HG03575 (cell line): ENCODE measurements at regions not wholly inside any gene's neighbourhood (a gene's known extent, or its start where the extent isn't known, plus 50 kb on each side); places are given as distances from the start of the nearest gene placed in this dataset.

ENCODE experiments used
- ATAC-seq: cut with Tn5 transposase; IDR thresholded peaks from one replicate; pipeline ENCODE4 v1.9.1; 2021; ENCODE audit not compliant: unreplicated experiment, insufficient number of reproducible peaks, low FRiP score; ENCODE audit errors: extremely low read depth

DNA sequence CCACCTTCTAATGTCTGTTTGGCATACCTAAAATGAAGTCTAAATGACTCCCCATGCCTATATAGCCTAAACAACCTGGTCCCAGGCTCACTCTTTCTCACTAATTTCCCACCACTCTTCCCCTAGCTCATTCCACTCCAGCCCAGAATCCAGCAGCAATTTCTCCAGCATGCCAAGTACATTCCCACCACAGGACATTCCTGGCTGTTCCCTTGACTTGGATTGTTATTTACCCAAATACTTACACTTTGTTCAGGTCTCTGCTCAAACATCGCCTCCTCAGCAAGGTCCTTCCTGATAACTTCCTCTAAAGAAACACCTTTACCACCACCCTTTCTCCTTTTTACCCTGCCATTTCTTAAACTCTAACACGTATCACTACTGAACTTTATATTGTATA is 743.4 kb downstream of the RPS29 start:
- ATAC-seq = no peak

DNA sequence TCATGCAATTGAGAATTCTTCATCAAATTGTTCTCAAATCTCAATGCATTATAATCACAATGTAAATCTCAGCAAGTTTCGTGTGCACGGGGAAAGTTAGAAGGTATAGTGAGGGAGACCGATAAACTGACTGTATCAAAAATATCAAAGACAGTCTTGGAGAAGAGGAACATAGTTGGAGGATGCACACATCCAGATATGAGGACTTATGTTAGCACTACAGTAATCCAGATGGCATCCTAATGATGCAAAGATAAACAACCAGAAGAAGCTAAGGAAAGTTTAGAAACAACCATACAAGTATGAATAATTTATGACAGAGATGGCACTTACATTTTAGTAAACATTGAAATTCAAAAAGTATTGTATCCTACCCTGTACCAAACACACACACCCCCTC is 760.1 kb downstream of the RPS29 start:
- no peak for ATAC-seq

DNA sequence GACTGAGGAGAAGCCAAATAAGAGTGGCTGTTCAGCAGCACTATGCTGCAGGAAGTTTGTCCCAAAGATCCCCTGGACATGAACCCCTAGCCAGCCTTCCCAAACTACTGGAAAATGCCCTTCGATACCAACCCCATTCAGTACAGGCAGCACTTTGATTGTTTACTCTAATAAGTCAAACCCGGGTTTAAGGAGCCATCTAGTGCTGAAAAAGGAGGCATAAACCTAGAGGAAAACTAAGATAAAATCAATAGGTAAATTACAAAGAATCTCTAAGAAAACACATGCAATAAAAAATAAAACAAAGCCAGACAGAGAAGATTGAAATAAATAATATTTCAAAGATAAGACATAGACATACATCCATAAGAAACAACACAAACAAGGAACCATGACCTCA is 771.6 kb downstream of the RPS29 start:
- ATAC-seq = no peak

DNA sequence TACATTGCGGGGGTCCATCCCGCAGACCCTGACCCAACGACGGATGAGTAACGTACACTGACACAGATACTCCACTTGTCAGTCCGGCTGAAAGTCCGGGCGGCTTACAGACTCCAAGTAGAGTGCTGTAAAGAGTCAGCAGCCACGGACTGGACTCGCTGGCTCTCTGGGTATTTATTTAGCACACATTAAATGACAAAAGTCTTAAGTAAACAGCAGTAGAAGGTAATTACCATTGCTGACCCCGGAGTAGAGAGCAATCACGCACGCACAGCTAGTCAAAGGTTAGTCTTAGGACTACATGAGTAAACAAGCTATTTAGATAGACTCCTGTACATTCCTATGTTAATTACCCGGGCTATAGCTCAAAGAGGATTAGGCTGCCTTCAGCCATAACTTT is 780.9 kb downstream of the RPS29 start:
- ATAC-seq = no peak

DNA sequence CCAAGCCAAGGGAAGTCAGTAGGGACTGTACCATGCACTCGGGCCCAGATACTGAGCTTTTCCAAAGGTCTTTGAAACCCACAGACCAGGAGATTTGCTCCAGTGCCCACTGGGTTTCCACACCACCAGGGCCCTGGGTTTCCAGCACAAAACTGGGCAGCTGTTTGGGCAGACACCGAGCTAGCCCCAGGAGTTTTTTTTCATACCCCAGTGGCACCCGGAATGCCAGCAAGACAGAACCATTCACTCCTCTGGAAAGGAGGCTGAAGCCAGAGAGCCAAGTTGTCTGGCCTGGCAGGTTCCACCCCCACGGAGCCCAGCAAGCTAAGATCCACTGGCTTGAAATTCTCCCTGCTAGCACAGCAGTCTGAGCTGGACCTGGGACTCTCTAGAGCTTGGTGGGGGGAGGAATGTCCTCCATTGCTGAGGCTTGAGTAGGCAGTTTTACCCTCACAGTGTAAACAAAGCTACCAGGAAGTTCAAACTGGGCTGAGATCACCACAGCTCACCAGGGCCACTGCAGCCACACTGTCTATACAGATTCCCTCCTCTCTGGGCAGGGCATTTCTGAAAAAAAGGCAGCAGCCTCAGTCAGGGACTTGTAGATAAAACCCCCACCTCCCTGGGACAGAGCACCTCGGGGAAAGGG is 793.7 kb downstream of the RPS29 start:
- ATAC-seq = no peak

DNA sequence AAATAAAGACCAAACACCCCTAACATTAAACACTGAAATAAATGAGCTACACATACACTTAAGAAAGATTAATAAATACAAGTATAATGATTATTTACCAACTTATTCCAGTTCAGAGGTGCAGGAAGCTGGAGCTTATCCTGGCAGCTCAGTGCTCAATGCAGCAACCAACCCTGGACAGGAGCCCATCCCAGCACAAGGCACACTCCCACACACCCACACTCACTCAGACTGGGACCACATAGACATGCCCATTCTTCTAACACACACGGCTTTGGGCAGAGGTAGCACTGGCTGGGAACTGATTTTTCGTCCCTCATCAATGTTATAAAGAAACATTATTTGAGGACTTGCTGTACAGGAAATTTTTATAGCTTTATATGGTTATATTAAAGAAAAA is 797.4 kb downstream of the RPS29 start:
- ATAC-seq = no peak

DNA sequence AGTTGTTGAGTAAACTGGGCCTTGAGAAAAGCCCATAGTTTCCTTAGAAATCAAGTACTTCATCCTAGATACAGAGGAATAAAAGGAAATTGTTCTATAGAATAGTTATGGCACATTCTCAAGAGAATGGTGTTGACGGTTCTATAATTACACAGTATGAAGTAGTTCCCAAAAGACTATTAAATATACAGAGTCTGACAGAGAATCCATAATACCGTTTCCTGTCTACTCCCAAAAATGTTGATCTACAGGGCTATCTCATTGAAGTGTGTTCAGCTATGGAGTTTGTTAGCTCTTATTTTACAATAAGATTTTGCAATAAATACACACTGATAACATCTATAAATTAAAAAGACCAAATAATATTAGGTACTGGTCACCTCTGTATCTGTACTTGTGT is 799.7 kb downstream of the RPS29 start:
- no peak for ATAC-seq

DNA sequence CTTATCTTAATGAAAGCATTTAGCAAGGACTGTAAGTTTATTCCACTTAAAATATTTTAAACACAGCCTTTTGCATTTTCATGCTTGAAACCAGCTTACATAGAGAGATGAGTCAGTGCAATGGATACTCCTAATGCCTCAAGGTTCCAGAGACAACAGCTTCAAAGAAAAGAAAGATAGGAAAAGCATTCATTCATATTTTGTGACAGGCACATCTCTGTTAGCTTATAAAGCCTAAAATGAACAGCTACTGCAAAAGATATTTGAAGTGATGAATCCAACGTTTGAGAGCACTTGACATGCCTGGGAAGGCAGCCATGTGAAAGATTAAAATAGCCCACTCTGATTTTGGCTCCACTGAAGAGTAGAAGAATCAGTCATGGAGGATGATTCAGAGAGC is 814.5 kb downstream of the RPS29 start:
- no peak for ATAC-seq

DNA sequence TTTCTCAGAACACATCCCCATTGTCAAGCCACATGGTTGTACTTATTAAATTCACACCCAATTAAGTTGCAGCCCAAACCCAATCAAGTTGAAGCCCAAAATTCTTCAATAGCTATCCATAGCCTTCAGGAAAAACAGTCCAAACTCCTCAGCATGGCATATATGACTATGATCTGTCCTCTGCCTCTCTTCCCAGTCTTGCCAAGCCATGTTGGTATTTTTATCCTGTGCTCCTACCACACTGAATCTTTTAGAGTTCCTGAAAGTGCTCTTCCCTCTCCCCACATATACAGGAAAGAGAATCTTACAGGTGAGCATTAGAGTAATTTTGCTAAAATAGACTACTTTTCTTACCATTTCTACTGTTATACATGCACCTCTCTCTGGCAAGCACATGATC is 834.9 kb downstream of the RPS29 start:
- ATAC-seq = no peak

DNA sequence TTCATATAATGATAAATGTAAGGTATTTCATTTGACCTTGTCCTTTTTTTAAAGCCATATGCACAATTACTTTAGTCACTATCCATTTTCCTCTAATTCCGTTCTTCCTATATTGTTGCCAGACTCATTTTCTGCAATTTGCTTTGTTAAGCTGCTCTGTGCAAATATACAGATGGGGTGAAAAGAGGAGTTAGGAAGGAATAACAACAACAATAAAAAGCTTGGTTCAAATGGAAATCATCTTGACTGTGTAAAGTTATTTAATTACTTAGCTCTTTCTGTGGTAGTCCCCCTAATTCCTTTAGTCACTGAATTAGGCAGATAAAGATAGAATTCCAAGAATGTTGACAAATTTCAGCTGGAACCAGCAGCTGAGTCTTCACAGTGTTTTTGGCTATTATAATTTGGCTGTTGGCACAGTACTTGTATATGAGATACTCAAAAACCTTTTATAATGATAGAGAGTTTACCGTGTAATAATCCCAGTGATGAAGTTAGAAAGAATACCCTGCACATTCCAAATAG is 838.0 kb downstream of the RPS29 start:
- ATAC-seq = no peak

DNA sequence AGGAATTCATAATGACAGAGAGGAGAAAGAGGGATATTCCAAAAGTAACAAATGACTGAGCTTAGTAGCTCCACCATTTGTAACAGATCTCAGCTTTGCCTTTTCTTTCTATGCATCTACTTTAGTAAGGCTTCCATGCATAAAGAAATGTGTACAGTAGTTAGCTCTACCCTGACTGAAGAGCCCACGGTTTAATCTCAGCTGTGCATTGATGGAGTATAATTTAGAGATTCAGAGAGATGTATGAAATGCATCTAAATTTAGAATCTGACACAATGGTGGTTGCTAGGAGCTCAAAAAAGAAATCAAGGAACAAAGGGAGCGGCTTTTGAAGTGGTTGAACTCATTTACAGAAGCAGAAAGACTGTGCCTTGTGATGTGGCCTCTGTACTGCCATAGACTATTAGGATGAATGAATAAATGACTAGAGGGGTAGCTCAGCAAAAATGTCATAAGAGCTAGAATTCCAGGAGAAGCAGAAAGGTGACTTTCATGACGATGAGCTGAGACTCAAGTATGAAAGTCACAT is 838.6 kb downstream of the RPS29 start:
- no peak for ATAC-seq

DNA sequence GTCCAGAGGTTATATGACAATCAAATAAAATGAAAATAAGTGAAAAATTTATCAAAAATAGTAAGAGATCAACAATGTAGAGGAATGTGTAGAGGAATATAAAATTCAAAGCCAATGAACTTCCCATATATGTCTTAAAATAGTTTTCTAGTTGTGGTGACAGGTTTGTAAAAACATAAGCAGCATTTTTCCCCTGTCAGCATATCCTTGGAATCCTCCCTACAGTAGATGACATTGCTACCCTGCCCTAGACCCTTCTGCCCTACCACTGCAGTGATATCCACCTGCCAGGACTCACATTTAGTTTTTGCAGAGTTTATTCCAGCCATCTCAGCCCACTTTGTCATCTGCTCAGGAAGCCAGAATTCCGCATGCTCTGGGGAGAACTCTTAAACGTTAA is 842.0 kb downstream of the RPS29 start:
- no peak for ATAC-seq

DNA sequence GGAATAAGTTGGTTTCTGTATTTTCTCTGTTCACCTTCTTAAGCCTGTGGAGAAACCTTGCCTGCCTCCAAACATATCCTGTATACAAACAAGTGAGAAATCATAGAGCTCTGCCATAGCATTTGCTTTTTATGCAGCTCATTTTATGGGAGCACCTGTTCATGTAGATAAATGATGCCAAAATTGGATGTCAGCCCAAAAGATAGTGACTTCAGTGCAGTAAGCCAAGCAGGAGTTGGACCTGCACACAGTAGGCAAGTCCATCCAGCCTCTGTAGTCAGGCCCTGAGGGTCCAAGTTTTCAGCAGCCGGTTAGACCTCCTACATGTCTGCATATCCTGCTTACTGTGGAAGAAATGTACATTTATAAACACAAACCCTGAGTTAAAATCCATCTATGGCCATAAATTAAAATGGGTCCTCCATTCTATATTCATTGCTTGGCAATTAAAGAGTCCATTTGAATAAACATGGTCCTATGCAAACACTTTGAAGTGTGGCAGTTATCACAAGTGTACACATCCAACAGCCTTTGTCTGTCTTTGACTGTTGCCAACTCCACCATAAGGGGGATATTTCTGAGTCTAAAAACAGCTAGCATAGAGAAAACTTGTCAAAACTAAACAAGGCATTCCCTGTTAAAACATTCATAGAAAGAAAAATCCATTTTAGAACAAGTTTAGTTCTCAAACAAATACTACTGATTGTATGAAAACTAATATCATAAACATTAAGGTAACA is 847.8 kb downstream of the RPS29 start:
- ATAC-seq = no peak

DNA sequence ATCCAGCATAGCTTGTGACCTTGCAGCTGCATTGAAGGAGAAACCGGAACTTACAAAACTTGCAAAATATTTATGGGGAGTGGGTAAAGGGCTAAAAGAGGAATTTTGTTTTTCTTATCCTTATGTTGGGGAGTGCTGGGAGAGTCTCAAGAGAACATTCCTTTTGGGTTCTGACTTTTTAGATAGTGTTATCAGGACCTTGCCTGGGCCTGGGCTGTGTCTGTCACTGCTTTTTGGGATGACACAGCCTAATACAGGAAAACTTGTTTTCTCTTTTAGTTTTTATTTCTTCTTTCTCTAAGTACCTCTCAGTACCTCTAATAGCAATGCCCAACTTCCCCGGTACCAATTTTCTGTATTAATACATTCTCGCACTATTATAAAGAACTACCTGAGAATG is 850.6 kb downstream of the RPS29 start:
- no peak for ATAC-seq

DNA sequence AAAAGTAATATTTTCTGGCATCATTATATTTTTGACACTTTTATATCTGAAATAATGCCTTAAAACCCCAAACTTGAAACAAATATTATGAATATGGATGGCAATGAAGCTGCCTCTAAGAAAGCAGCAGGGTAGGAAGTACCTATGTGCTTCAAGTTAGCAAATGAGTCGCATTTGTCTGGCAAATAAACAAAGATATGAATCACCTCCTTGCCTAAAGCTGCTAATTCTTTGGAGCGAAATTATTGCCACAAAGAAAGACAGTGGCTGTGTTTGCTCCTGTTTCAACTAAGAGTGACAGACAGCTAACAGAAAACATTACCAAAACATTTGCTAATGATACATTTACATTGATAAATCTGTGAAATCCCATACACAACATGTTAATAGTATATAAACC is 854.9 kb downstream of the RPS29 start:
- ATAC-seq = no peak

DNA sequence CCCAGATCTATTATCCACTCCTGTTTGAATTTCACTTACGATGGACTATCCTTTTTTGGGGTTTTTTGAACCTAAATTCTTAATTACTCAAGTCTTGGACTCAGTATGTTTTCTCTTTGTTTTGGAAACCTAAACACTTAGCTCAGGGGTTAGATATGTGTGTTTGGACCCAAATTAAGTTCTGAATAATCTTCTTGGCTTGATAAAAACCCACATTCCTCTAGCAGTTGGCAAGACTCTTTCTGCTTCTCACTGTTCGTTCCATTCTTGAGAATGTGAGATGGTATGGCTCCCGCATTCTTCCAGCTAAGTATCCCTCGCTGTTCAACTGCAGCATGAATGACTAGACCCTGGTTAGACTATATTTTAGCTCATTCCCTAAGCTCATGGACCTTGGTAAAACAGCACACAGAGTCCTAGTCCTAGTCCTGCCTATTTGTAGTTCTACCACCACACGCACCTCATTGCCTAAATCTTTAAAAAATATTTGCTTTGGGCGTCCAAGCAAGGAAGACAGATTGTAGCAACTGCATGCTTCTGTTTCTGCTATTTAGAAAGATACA is 860.0 kb downstream of the RPS29 start:
- ATAC-seq = no peak

DNA sequence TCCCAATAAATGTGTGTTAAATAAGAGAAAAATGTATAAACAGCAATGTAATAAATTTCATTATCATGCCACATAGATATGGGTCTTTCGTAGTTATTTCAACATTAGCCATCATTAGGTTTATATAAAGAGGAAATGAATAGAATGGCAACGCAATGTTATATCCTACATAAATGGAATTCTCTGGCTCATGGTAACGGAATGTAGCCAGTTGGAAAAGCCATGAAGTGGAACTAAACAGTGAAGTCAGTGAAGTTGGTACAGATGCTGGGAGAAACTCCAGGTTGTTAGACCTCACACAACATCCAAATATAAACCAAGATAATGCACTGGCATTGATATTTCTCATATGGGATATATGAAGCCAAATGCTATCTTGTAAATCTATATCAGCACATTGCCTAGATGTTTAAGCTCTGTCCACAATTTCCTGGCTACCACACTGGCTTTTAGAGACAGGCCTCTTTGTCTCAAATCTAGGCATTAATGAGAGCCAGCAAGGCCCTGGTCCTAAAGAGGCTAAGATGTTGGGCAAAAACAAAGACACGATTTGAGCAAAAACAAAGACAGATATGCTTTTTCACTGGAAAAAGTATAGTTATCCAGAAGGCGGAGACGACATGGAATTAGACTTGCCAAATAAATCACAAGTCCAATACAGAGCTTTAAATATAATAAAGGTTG is 861.0 kb downstream of the RPS29 start:
- no peak for ATAC-seq

DNA sequence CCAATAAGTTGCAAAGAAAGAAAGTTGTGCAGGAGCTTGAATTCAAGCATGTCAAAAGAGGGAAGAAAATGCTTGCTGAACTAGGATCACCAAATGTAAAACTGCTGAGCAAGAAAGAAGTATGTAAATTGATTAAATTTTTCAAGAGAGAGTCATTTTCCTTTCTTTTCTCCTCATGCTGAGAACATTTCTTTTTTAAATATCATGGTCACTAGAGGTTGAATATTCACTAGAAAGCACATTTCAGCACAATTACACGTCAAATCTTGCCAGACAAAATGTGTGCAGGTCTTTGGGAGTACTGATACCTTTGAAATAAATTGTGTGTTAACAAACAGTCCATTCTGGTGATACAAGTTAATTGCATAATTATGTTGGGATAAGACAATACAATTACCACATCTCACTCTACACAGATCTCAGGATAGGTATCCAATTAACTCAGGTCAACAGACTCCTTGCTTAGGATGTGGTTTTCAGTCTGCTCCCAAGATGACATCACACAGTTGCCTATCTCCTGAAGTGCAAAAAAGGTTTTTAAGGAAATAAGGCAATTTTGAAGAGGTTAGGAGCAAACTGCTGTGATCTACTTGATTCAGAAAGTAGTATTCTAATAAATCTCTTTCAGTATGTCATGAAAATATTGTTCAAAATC is 862.2 kb downstream of the RPS29 start:
- ATAC-seq = no peak

DNA sequence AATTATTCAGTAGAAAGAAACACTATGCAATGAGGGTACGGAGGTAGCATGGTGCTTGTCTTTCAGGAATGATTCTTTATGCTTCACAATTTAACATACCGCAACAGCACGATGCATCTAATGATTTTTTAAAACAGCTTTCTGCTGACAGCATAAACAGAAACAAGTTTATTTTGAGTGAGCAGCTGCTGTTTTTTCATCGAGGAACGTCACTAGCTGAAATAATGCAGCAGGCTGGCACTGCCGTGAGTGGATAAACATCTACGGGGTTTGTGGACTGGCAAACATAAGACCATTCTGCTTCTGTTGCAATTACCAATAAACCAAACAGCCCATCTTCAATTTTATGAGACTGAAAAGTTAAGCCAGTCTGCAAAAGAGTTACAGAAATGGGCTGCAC is 871.8 kb downstream of the RPS29 start:
- no peak for ATAC-seq
